ENCODE measurements at regions not wholly inside any gene's neighbourhood (a gene's known extent, or its start where the extent isn't known, plus 50 kb on each side); places are given as distances from the start of the nearest gene placed in this dataset.

DNA sequence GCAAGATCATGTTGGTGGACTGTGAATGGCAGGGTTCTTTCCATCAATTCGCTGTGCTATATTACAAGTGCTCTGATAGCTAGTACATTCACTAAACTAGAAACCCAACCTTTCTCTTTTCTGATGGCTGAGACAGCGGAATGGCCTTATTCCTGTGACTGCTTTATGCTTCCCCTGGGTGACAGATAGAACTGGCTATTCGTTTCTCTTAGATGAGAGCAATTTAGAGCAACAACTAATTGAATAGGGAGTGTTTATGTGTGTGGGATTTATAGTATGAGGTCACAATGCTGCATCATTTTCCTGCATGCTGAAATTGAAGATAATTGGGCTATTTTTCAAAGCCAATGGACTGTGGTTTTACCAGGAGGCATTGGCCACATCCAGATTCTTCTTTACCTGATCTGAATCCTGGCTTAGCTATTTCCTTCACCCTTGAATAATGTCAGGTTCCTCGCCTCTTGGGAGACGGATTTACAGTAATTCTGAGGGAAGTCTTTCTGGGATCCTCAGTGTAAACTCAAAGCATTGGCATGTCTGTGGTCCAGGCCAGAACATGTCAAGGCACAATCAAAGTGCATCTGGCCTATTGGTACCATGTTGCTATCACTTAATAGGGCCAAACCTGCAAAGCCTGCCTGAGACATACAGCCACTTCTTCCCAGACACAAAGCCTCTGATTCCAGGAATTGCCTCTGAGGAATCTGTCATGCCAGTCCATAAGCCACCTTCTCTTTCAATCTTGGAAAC, 775.0 kb upstream of the API5 start:
- Histone ChIP-seq H3K27me3 (ENCODE audit: control insufficient read depth, insufficient read depth, low read length) (no peaks in the 10 kb centered on the region; the same call in 1 of the 2 replicates), H3K4me3 (ENCODE audit: low read depth in 2 of 2, low read length in 2 of 2) (no peak overlapping the region), H3K4me1 (ENCODE audit: control insufficient read depth, insufficient read depth, low read length) (no peaks in the 10 kb centered on the region), H3K27ac (ENCODE audit: low read length) (no peak overlapping the region), H3K9me3 (ENCODE audit: control insufficient read depth, insufficient read depth, low read depth, low read length) (no peaks in the 10 kb centered on the region), H3K36me3 (ENCODE audit: control insufficient read depth, insufficient read depth, low read length) (no peaks in the 10 kb centered on the region)
- in situ Hi-C loops (cut with HindIII; ENCODE audit: low pct_unique_long_range_greater_than_20kb, low sequenced_read_pairs): no loop called here
- no peak for DNase-seq (ENCODE audit: low read depth, low spot score)
- intact Hi-C loops (cut with micrococcal nuclease; ENCODE audit: unreplicated experiment): no loop called here
- no peak for ATAC-seq
- ChIA-PET CTCF (no interaction called here), POLR2A (no interaction called here)
- TF ChIP-seq SIN3A (IDR thresholded peaks at IDR 0.05; ENCODE audit: borderline replicate concordance, insufficient read depth, low read depth, low read length): no peak
- BruUV-seq (replicated peaks): no TSS peak

DNA sequence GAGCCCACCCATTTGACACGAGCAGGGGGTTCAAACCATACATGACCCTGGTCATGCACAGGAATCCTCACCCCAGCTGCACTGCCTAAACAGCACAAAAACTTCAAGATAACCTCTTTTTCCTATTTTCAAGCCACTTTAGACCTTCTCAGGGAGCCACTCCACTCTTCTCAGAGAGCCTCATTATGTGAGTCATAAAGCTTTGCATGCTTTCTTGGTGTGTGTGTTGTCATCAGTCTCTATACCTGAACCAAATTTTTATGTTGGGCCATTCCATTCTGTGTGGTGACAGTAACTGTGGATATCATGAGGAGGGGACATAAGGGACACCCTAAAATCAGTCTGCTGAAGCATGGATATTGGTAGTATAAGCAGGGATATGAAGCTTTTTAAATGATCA, 769.5 kb upstream of the API5 start:
- no peak overlapping the region for H3K27ac ChIP-seq (ENCODE audit: low read length)
- ATAC-seq (no peak), DNase-seq (ENCODE audit: low read depth, low spot score) (no peak)
- no TSS peak for BruUV-seq (replicated peaks)
- H3K4me3 ChIP-seq (ENCODE audit: low read depth in 2 of 2, low read length in 2 of 2): no peak overlapping the region
- in situ Hi-C loops (cut with HindIII; ENCODE audit: low pct_unique_long_range_greater_than_20kb, low sequenced_read_pairs): no loop called here
- ChIA-PET POLR2A (no interaction called here), CTCF (no interaction called here)
- H3K4me1 ChIP-seq (ENCODE audit: control insufficient read depth, insufficient read depth, low read length): no peaks in the 10 kb centered on the region
- H3K36me3 ChIP-seq (ENCODE audit: control insufficient read depth, insufficient read depth, low read length): no peaks in the 10 kb centered on the region
- H3K27me3 ChIP-seq (ENCODE audit: control insufficient read depth, insufficient read depth, low read length): no peaks in the 10 kb centered on the region; the same call in 1 of the 2 replicates
- TF ChIP-seq TCF7L2 (IDR thresholded peaks at IDR 0.05; ENCODE audit: low read depth, low read length): no peak
- TF ChIP-seq, protein P1, sequence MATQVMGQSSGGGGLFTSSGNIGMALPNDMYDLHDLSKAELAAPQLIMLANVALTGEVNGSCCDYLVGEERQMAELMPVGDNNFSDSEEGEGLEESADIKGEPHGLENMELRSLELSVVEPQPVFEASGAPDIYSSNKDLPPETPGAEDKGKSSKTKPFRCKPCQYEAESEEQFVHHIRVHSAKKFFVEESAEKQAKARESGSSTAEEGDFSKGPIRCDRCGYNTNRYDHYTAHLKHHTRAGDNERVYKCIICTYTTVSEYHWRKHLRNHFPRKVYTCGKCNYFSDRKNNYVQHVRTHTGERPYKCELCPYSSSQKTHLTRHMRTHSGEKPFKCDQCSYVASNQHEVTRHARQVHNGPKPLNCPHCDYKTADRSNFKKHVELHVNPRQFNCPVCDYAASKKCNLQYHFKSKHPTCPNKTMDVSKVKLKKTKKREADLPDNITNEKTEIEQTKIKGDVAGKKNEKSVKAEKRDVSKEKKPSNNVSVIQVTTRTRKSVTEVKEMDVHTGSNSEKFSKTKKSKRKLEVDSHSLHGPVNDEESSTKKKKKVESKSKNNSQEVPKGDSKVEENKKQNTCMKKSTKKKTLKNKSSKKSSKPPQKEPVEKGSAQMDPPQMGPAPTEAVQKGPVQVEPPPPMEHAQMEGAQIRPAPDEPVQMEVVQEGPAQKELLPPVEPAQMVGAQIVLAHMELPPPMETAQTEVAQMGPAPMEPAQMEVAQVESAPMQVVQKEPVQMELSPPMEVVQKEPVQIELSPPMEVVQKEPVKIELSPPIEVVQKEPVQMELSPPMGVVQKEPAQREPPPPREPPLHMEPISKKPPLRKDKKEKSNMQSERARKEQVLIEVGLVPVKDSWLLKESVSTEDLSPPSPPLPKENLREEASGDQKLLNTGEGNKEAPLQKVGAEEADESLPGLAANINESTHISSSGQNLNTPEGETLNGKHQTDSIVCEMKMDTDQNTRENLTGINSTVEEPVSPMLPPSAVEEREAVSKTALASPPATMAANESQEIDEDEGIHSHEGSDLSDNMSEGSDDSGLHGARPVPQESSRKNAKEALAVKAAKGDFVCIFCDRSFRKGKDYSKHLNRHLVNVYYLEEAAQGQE (IDR thresholded peaks at IDR 0.05; ENCODE audit: insufficient read depth in 1 of 2, low read depth in 2 of 2, low read length in 1 of 2): no peak
- no peak for TF ChIP-seq POLR2AphosphoS5 (IDR thresholded peaks at IDR 0.05; ENCODE audit: low read depth, low read length)
- TF ChIP-seq, protein P2, sequence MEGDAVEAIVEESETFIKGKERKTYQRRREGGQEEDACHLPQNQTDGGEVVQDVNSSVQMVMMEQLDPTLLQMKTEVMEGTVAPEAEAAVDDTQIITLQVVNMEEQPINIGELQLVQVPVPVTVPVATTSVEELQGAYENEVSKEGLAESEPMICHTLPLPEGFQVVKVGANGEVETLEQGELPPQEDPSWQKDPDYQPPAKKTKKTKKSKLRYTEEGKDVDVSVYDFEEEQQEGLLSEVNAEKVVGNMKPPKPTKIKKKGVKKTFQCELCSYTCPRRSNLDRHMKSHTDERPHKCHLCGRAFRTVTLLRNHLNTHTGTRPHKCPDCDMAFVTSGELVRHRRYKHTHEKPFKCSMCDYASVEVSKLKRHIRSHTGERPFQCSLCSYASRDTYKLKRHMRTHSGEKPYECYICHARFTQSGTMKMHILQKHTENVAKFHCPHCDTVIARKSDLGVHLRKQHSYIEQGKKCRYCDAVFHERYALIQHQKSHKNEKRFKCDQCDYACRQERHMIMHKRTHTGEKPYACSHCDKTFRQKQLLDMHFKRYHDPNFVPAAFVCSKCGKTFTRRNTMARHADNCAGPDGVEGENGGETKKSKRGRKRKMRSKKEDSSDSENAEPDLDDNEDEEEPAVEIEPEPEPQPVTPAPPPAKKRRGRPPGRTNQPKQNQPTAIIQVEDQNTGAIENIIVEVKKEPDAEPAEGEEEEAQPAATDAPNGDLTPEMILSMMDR (IDR thresholded peaks at IDR 0.05): no peak
- TF ChIP-seq SIN3A (IDR thresholded peaks at IDR 0.05; ENCODE audit: borderline replicate concordance, insufficient read depth, low read depth, low read length): no peak
- intact Hi-C loops (cut with micrococcal nuclease; ENCODE audit: unreplicated experiment): no loop called here
- no peaks in the 10 kb centered on the region for H3K9me3 ChIP-seq (ENCODE audit: control insufficient read depth, insufficient read depth, low read depth, low read length)

DNA sequence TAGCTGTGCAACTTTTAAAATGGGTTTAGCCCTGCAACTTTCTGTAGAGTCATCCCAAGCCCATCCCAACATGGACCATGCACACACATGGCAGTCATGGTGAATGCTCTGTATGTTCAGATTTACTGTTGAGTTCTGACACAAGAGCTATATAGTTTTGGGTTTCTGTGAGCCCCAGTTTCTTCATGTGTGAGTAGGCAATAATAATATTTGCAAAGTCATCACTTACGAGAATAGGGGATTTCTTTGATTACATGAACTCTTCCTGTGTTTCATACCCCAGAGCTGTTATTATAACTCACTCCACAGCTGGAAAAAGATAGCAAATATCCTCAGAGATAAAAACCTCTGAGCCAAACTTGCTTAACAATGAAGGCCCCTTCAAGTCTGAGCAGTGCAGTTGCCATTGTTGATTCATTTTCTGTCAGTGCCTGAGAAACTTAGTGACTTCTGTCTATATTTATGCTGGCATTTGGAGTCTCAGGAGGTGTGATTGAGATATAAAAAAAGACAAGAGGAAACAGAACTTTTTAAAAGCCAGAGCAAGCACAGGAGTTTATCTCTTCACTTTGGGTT, 767.9 kb upstream of the API5 start:
- H3K27ac ChIP-seq (ENCODE audit: low read length): no peak overlapping the region
- H3K4me3 ChIP-seq (ENCODE audit: low read depth in 2 of 2, low read length in 2 of 2): no peak overlapping the region
- ATAC-seq: no peak
- intact Hi-C loops (cut with micrococcal nuclease; ENCODE audit: unreplicated experiment) (no loop called here), in situ Hi-C loops (cut with HindIII; ENCODE audit: low pct_unique_long_range_greater_than_20kb, low sequenced_read_pairs) (no loop called here)
- H3K27me3 ChIP-seq (ENCODE audit: control insufficient read depth, insufficient read depth, low read length): no peaks in the 10 kb centered on the region
- no peak for DNase-seq (ENCODE audit: low read depth, low spot score)
- no peaks in the 10 kb centered on the region for H3K4me1 ChIP-seq (ENCODE audit: control insufficient read depth, insufficient read depth, low read length)
- BruUV-seq (replicated peaks): no TSS peak
- ChIA-PET POLR2A (no interaction called here), CTCF (no interaction called here)
- no peaks in the 10 kb centered on the region for H3K9me3 ChIP-seq (ENCODE audit: control insufficient read depth, insufficient read depth, low read depth, low read length)
- no peaks in the 10 kb centered on the region for H3K36me3 ChIP-seq (ENCODE audit: control insufficient read depth, insufficient read depth, low read length)
- TF ChIP-seq TCF7L2 (IDR thresholded peaks at IDR 0.05; ENCODE audit: low read depth, low read length) (no peak), POLR2AphosphoS5 (IDR thresholded peaks at IDR 0.05; ENCODE audit: low read depth, low read length) (no peak), SIN3A (IDR thresholded peaks at IDR 0.05; ENCODE audit: borderline replicate concordance, insufficient read depth, low read depth, low read length) (no peak)
- TF ChIP-seq, protein P2 (IDR thresholded peaks at IDR 0.05): no peak
- TF ChIP-seq, protein P1 (IDR thresholded peaks at IDR 0.05; ENCODE audit: insufficient read depth in 1 of 2, low read depth in 2 of 2, low read length in 1 of 2): no peak

Measured in Panc1 (cell line).